GM12864 (cell line): ENCODE measurements at regions not wholly inside any gene's neighbourhood (a gene's known extent, or its start where the extent isn't known, plus 50 kb on each side); places are given as distances from the start of the nearest gene placed in this dataset.

Experiments used
- DNase-seq: peaks from one replicate; pipeline ENCODE4 v3.0.0-alpha.2; 2011; ENCODE audit warnings: low read depth
- H3K4me3 ChIP-seq: 2 replicates; pipeline ENCODE4 v1.5.1; 2011; ENCODE audit warnings: mild to moderate bottlenecking, low read depth, low read length, control low read depth
- CTCF ChIP-seq: IDR thresholded peaks from 2 replicates; pipeline ENCODE4 v1.5.1; 2011; ENCODE audit warnings: low read depth, mild to moderate bottlenecking, moderate library complexity, low read length, control low read depth, inconsistent platforms; ENCODE audit errors: missing control alignments

- no peak overlapping the region for H3K4me3 ChIP-seq
- TF ChIP-seq CTCF = no peak
- DNase-seq = no peak
Measured at GRCh38 chr13:62879071-62879470, 1463.4 kb upstream of the PCDH20 start.

DNA sequence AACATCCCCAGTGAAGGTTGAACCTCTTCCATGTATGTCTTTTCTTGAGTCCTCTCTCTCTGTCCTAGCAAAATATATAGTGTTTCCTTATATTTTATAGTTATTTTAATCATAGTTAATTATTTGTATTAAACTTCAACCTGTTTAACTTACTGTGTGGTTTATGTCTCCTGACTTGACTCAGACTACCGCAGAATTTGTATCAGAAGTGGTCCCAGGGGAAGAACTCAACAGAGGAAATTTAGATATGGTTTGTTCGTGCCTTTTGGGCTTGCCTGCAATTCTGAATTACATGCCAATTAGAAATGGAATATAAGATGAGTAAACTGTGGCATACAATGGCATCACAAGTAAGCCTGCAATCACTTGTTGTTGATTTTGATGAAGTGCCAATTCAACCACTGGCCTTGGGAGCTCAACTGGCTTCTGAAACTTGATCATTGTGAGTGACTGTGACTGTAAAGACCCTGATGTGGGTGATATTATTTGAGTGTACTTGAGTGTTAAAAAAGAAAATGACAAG is 1459.5 kb upstream of the PCDH20 start:
- no peak for DNase-seq
- no peak for TF ChIP-seq CTCF

GRCh38 chr13:62850331-62850730 is 1434.7 kb upstream of the PCDH20 start:
- no peak for DNase-seq
- no peak for TF ChIP-seq CTCF
- no peak overlapping the region for H3K4me3 ChIP-seq

More for the DNA sequence above, 1459.5 kb upstream of the PCDH20 start:
- no peak overlapping the region for H3K4me3 ChIP-seq

DNA sequence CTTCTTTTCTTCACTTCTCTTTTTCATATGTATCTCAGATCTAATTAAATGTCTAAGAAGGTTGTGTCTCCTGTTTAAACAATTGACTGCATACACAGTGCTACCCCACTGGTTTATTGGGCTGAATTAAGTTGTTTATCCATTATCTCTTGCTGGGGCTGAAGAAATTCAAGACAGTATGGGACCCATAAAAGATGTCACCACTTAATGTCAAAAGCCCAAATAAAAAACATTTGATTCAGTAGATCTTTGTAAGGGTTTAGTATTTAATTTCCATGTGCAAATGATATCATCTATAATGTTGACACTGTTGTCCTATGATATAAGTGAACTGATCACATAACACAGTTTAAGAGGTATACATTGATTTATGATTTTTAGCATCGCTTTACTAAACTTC is 1431.9 kb upstream of the PCDH20 start:
- no peak overlapping the region for H3K4me3 ChIP-seq
- no peak for DNase-seq
- TF ChIP-seq CTCF = no peak

- TF ChIP-seq CTCF = no peak
- no peak overlapping the region for H3K4me3 ChIP-seq
- no peak for DNase-seq
Measured at GRCh38 chr13:62846302-62846701, 1430.7 kb upstream of the PCDH20 start.

- no peak overlapping the region for H3K4me3 ChIP-seq
- DNase-seq = no peak
- TF ChIP-seq CTCF = no peak
Measured at GRCh38 chr13:62839338-62839737, 1423.7 kb upstream of the PCDH20 start.

GRCh38 chr13:62838929-62839328 is 1423.3 kb upstream of the PCDH20 start:
- DNase-seq = no peak
- H3K4me3 ChIP-seq = no peak overlapping the region
- no peak for TF ChIP-seq CTCF
